OCI-M2 (cell line): ENCODE measurements at regions not wholly inside any gene's neighbourhood (a gene's known extent, or its start where the extent isn't known, plus 50 kb on each side); places are given as distances from the start of the nearest gene placed in this dataset.

ENCODE experiments used
- DNase-seq: peaks from one replicate; lab custom pipeline; 2025; ENCODE audit not compliant: unreplicated experiment; lab: John Stamatoyannopoulos, UW

- DNase-seq, result no peak
Observed at GRCh38 chr14:79967001-79967400, 244.3 kb downstream of the DIO2 start.

DNA sequence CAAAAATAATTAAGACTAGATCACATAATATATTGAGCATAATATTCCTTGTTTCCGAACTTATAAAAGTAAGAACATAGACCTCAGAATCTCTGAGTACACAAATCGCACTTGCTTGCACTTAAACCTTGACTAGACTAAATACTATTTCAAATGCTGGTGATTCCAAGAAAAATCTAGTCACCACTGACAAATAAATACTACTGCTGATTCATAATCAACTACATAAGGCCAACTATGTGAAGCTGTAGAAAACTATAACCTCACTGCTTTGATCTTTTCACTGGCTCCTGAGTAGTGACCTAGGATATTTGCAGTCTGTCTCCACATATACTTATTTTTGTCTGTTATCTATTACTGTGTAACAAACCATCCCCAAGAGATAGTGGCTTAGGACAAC lies 245.4 kb downstream of the DIO2 start:
- no peak for DNase-seq

GRCh38 chr14:79961197-79961596 lies 250.1 kb downstream of the DIO2 start:
- no peak for DNase-seq

GRCh38 chr14:79960288-79960687 lies 251.0 kb downstream of the DIO2 start:
- DNase-seq, result no peak

DNA sequence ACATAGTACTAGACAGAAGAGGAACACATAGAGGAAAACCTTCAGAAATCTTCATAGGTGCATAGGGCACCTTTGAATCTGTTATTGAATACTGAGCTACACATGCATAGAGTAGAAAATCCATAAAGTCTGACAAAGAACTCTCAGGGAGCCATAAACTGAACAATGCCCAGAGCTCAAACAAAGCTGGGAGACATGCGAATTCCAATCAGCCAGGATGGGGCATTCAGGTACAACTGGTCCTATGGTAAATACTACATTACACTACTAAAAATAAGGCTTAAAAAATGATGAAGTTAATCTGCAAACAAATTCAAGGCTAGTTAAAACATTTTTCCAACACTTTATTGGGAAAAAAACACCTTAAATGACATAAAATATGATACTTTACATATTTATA lies 259.7 kb downstream of the DIO2 start:
- DNase-seq, result no peak

DNA sequence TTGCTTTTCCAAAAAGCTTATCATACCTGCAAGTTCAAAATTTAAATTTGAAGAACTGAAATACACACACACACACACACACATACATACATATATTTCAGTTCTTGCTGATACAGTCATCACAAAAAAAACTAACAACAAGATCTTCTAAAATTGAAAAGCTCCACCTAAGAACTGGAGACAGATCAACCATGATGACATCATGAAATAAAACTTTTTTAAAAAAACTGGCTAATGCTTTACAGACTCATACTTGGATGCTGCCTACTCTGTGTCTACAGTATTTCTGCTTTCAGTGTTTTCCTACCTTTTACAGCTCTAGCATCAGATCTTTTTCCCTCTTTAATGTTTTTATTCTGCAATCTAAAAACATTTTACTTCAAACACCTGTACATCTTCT lies 261.4 kb downstream of the DIO2 start:
- DNase-seq, result no peak

DNA sequence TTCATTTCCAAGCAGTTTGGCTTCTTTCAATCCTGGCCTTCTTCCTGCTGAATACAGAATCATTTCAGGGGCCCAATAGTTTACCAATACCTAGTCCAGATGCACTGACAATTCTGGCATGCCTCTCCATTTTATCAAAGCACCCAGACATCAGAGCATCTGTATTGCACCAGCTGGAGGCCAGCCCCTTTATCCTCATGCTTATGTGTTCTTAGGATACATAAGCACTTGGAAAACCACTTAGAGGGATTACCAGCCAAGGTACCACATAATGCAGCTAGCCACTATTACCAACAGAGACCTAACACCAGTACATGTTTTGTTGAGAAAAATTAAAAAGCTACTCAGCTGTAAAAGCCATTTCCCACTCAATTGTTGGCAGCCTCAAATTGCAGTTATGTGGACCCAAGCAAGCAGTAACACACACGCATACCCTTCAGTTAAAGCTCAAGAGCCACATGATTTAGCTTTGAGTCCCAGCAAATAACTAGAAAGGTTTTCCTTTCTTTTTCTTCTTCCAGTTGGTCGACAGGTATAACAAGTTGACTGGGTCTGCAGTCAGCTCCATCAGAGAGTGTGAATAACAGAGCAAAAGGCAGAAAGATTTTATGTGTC lies 263.8 kb downstream of the DIO2 start:
- DNase-seq, result no peak

DNA sequence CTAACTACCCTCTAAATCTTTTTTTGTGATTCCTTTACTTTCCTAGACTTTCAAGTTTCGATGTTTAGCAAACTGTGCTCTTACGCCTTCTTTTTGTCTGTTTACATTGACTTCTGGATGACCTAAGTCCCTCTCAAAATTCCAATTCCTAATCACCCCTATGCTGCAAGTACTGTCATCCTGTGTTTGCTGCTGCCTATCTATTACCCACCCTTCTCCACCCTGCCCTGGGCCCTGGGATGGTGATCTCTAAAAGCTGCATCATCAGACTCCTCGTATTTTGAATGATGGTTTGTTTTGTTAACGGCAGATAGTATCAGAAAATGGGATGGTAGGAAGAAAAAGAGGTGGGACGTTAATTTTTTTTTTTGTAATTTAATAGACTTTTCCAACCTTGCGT lies 272.1 kb downstream of the DIO2 start:
- DNase-seq, result no peak

GRCh38 chr14:79938185-79938584 lies 273.1 kb downstream of the DIO2 start:
- DNase-seq, result no peak

DNA sequence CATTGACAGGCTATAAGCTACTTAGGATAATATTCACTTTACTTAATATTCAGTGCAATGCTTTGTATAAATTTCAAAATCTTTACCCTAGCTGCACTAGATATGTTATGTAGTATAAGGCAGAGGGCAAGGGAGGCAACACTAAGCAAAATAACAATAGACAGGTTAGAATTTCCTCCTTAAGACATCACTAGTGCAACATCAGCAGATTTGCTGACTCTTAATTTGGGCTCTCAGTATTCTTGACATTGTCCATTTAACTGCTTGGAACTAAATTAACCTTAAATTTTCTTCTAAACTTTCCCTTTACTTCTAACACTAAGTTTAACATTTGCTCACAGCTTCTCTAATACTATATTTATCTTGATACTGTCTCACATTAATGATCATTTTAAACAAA lies 273.9 kb downstream of the DIO2 start:
- DNase-seq, result no peak

GRCh38 chr14:79924551-79924950 lies 286.8 kb downstream of the DIO2 start:
- no peak for DNase-seq

GRCh38 chr14:79920180-79920692 lies 291.1 kb downstream of the DIO2 start:
- DNase-seq, result no peak
